GM06990 (cell line): ENCODE measurements at regions not wholly inside any gene's neighbourhood (a gene's known extent, or its start where the extent isn't known, plus 50 kb on each side); places are given as distances from the start of the nearest gene placed in this dataset.

Experiments used
- DNase-seq: peaks from one replicate; pipeline ENCODE4 v3.0.0-alpha.2; 2011; ENCODE audit not compliant: insufficient read length; ENCODE audit errors: extremely low read depth
- H3K27me3 ChIP-seq: replicated peaks from 2 replicates; pipeline ENCODE4 v1.6.0; 2011; ENCODE audit warnings: low read length; ENCODE audit not compliant: control insufficient read depth, insufficient read depth
- H3K36me3 ChIP-seq: 2 replicates; pipeline ENCODE4 v1.5.1; 2011; ENCODE audit warnings: low read length; ENCODE audit not compliant: control insufficient read depth, insufficient read depth
- H3K4me3 ChIP-seq: replicated peaks from 2 replicates; pipeline ENCODE4 v1.5.1; 2011; ENCODE audit warnings: low read depth, mild to moderate bottlenecking, control low read depth, low read length
- CTCF ChIP-seq: IDR thresholded peaks from 2 replicates; pipeline ENCODE4 v1.5.1; 2011; ENCODE audit warnings: low read length, control low read depth, mild to moderate bottlenecking, inconsistent platforms; ENCODE audit not compliant: insufficient read depth, poor library complexity, severe bottlenecking

DNA sequence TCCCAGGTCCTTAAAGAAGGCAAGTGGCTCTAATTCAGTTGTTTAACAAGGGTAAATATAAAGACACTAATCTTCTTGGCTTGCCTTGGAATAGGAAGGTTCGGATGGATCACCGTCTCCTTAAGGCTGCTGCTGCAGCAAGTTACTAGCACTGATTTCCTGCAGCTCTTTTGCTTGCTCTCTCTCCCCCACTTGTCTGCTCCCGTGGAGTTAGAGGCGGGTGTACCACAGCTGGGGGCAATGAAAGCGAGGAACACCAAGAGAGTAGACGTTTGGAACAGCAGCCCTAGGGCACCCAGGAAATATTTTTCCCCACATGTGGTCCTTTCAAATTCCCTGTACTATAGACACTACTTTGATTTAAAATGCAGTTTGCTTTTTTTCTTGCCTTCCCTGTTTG, 202.2 kb downstream of the SH2D1A start:
- Histone ChIP-seq H3K27me3 (no peaks in the 10 kb centered on the region), H3K36me3 (no peaks in the 10 kb centered on the region), H3K4me3 (no peak overlapping the region)
- no peak for TF ChIP-seq CTCF
- DNase-seq = no peak

DNA sequence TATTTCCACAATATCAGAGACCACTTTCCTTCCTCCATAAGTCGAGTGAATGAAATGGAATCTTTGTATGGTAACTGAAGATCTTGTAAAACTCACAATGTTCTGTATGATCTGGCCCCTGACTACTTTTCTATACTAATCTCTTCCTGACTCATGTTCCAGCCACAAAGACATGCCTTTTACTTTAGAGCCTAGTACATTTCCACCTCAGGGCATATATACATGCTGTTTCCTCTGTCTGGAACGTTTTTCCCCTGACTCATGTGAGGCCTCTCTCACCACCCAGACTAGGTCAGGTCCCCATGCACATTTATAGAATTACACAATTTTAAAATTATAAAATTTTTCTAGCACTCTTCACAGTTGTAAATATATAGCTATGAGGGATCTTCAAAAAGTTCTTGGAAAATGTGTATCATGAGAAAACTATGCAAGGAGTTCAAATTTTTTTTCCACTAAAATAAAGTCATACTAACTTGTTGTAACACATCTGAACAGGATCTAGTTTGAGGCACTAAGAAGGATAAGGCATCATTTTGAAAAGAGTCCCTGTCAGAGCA, 208.8 kb downstream of the SH2D1A start:
- no peaks in the 10 kb centered on the region for H3K27me3 ChIP-seq
- no peak for DNase-seq
- no peak for TF ChIP-seq CTCF

GRCh38 chrX:124557976-124558375, 211.6 kb downstream of the SH2D1A start:
- no peaks in the 10 kb centered on the region for H3K36me3 ChIP-seq
- H3K4me3 ChIP-seq = no peak overlapping the region
- no peak for TF ChIP-seq CTCF
- no peak for DNase-seq
- no peaks in the 10 kb centered on the region for H3K27me3 ChIP-seq

More for the DNA sequence above, 208.8 kb downstream of the SH2D1A start:
- Histone ChIP-seq H3K4me3 (no peak overlapping the region), H3K36me3 (no peaks in the 10 kb centered on the region)

DNA sequence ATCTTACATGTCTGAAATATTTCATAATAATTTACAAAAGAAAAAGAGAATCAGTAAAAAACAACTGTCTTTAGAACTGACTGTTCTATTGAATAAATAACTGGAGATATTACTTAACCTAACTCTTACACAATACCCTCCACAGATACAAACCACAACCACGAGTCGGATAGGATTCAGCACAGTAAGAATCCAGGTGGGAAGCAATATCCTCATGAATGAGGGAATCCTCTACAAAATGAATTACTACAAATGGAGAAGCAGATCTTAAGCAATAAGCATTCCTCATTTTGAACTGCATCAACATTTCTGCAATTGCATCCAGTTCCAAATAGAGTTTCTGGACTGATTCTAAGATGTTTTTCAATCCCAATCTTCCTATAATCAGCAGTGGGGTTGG, 227.1 kb downstream of the SH2D1A start:
- Histone ChIP-seq H3K36me3 (no peaks in the 10 kb centered on the region), H3K27me3 (no peaks in the 10 kb centered on the region), H3K4me3 (no peak overlapping the region)
- DNase-seq = no peak
- no peak for TF ChIP-seq CTCF

- Histone ChIP-seq H3K4me3 (no peak overlapping the region), H3K36me3 (no peaks in the 10 kb centered on the region), H3K27me3 (no peaks in the 10 kb centered on the region)
- no peak for TF ChIP-seq CTCF
- DNase-seq = no peak
Measured at GRCh38 chrX:124592744-124593143, 246.4 kb downstream of the SH2D1A start.
